Lower leg skin (tissue), 3 donors: ENCODE measurements at regions not wholly inside any gene's neighbourhood (a gene's known extent, or its start where the extent isn't known, plus 50 kb on each side); places are given as distances from the start of the nearest gene placed in this dataset.

Source experiments
- CTCF ChIP-seq, 3 donors: fragments of 450-650 bp; IDR thresholded peaks; one replicate each; pipeline ENCODE4 v1.5.1; 2016; ENCODE audit warnings: antibody characterized with exemption in 3 of 3, mild to moderate bottlenecking in 3 of 3, moderate library complexity in 2 of 3
- POLR2A ChIP-seq, 2 donors: fragments of 450-650 bp; IDR thresholded peaks; one replicate each; pipeline ENCODE4 v1.6.1; 2016 to 2017; ENCODE audit warnings: antibody characterized with exemption in 2 of 2, mild to moderate bottlenecking in 1 of 2, moderate library complexity in 1 of 2

GRCh38 chr5:148012801-148013200 is 51.0 kb upstream of the SPINK5 start:
- no peak for TF ChIP-seq CTCF (IDR thresholded peaks at IDR 0.05)
- TF ChIP-seq POLR2A (IDR thresholded peaks at IDR 0.05): no peak
